Fibroblast of villous mesenchyme (primary cell): ENCODE measurements at regions not wholly inside any gene's neighbourhood (a gene's known extent, or its start where the extent isn't known, plus 50 kb on each side); places are given as distances from the start of the nearest gene placed in this dataset.

Experiments used
- DNase-seq: peaks from one replicate; pipeline ENCODE4 v3.0.0-alpha.2; 2010; ENCODE audit warnings: low read depth
- H3K4me3 ChIP-seq: 2 replicates; pipeline ENCODE4 v1.5.1; 2011; ENCODE audit warnings: low read depth, mild to moderate bottlenecking, low read length
- CTCF ChIP-seq: IDR thresholded peaks from 2 replicates; pipeline ENCODE4 v1.5.1; 2012; ENCODE audit warnings: low read depth, mild to moderate bottlenecking, low read length; ENCODE audit not compliant: insufficient read depth

- TF ChIP-seq CTCF, result no peak
- H3K4me3 ChIP-seq, result no peak overlapping the region
- no peak for DNase-seq
These were observed 705.0 kb upstream of the EPHA7 start for GRCh38 chr6:94124333-94124732.

- H3K4me3 ChIP-seq, result no peak overlapping the region
- TF ChIP-seq CTCF, result no peak
- no peak for DNase-seq
These were observed 701.7 kb upstream of the EPHA7 start for GRCh38 chr6:94121094-94121493.

GRCh38 chr6:94099072-94099471 lies 679.7 kb upstream of the EPHA7 start:
- no peak for DNase-seq
- H3K4me3 ChIP-seq, result no peak overlapping the region
- no peak for TF ChIP-seq CTCF

- no peak for DNase-seq
- no peak overlapping the region for H3K4me3 ChIP-seq
- TF ChIP-seq CTCF, result no peak
These were observed 676.6 kb upstream of the EPHA7 start for GRCh38 chr6:94095961-94096360.

- no peak overlapping the region for H3K4me3 ChIP-seq
- TF ChIP-seq CTCF, result no peak
- DNase-seq, result no peak
These were observed 670.6 kb upstream of the EPHA7 start for GRCh38 chr6:94089941-94090340.

GRCh38 chr6:94088870-94089269 lies 669.5 kb upstream of the EPHA7 start:
- H3K4me3 ChIP-seq, result no peak overlapping the region
- no peak for DNase-seq
- no peak for TF ChIP-seq CTCF

GRCh38 chr6:94074764-94075163 lies 655.4 kb upstream of the EPHA7 start:
- DNase-seq, result no peak
- no peak for TF ChIP-seq CTCF
- H3K4me3 ChIP-seq, result no peak overlapping the region
